ENCODE measurements at regions not wholly inside any gene's neighbourhood (a gene's known extent, or its start where the extent isn't known, plus 50 kb on each side); places are given as distances from the start of the nearest gene placed in this dataset.

DNA sequence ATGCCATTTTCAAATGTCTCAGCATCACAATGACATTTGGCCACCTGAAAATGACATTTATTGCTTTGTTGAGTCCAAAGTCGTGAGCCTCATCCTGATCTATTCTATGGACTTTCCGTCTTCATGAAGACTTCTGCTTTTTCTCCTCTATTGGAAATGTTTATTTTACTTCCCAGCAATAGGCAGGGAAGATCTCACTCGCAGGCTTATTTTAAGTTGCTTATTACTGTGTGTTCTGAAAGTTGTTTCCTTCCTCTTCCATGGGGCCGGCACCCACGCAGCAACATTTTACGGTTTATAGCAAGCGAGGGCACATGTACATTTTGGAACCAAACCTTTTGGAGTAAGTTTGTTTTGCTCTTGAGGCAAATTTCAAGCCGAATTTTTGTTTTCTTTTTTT lies 221.0 kb upstream of the KLF6 start:
- in situ Hi-C loops (cut with MboI; ENCODE audit: low sequenced_read_pairs in 4 of 4), result no loop called here
- Histone ChIP-seq H3K4me3 (no peak overlapping the region), H3K27ac (no peak overlapping the region), H3K27me3 (no peaks in the 10 kb centered on the region), H3K4me1 (no peaks in the 10 kb centered on the region), H3K9me3 (no peaks in the 10 kb centered on the region), H3K36me3 (no peaks in the 10 kb centered on the region)
- no peak for TF ChIP-seq CTCF (IDR thresholded peaks at IDR 0.05 in 4 of 5, conservative IDR thresholded peaks at IDR 0.05 in 1 of 5)
- no peak for TF ChIP-seq POLR2A (IDR thresholded peaks at IDR 0.05)
- intact Hi-C loops (cut with DNase I; ENCODE audit: low total_unique reads), result no loop called here
- ATAC-seq, result no peak
- DNase-seq, result peak; percentile 22 to 23

- H3K4me3 ChIP-seq, result no peak overlapping the region
- no peaks in the 10 kb centered on the region for H3K27me3 ChIP-seq
- TF ChIP-seq POLR2A (IDR thresholded peaks at IDR 0.05) (no peak), CTCF (IDR thresholded peaks at IDR 0.05 in 4 of 5, conservative IDR thresholded peaks at IDR 0.05 in 1 of 5) (no peak)
- H3K4me1 ChIP-seq, result no peaks in the 10 kb centered on the region
- no peak for ATAC-seq
- H3K9me3 ChIP-seq, result no peaks in the 10 kb centered on the region
- no peaks in the 10 kb centered on the region for H3K36me3 ChIP-seq
- H3K27ac ChIP-seq, result no peak overlapping the region
- intact Hi-C loops (cut with DNase I; ENCODE audit: low total_unique reads) (no loop called here), in situ Hi-C loops (cut with MboI; ENCODE audit: low sequenced_read_pairs in 4 of 4) (no loop called here)
- DNase-seq, result no peak
Measured at GRCh38 chr10:4004990-4005389, 220.0 kb upstream of the KLF6 start.

GRCh38 chr10:4004144-4004543 lies 219.1 kb upstream of the KLF6 start:
- Histone ChIP-seq H3K27me3 (no peaks in the 10 kb centered on the region), H3K4me1 (no peaks in the 10 kb centered on the region), H3K36me3 (no peaks in the 10 kb centered on the region), H3K27ac (no peak overlapping the region), H3K4me3 (no peak overlapping the region), H3K9me3 (peaks cover 0 to 3% (median 0%) of the 10 kb centered on the region in 3 donors)
- intact Hi-C loops (cut with DNase I; ENCODE audit: low total_unique reads) (no loop called here), in situ Hi-C loops (cut with MboI; ENCODE audit: low sequenced_read_pairs in 4 of 4) (no loop called here)
- TF ChIP-seq POLR2A (IDR thresholded peaks at IDR 0.05) (no peak), CTCF (IDR thresholded peaks at IDR 0.05 in 4 of 5, conservative IDR thresholded peaks at IDR 0.05 in 1 of 5) (no peak)
- ATAC-seq, result no peak
- no peak for DNase-seq

DNA sequence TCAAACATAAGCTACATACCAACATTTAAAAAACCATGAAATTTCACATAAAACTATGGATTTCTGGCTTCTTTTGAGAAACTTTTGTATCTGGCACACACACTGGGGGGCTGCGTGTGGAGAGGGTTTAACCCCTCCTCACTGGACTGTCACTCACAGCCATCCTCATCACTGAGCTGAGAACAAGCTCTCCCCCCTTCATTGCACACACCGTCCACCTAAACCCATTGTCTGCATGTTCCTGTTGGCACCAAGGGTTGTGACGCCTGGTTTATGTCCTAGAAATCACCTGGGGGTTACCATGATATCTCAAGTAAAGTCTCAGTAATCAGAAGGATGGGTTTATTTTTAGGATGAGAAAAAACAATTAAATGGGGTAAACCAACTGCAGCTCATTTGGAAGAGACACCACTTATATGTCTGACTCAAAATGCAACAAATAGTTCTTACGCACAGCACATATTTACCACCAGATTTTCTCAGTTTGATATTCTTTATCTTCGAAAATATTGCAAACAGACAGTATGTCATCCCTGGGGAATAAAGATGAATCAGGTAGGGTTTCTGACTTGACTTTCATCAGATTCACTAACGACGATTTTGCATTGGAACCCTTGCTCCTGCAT lies 218.5 kb upstream of the KLF6 start:
- no peak overlapping the region for H3K27ac ChIP-seq
- H3K27me3 ChIP-seq, result no peaks in the 10 kb centered on the region
- no peaks in the 10 kb centered on the region for H3K36me3 ChIP-seq
- no peaks in the 10 kb centered on the region for H3K4me1 ChIP-seq
- intact Hi-C loops (cut with DNase I; ENCODE audit: low total_unique reads) (no loop called here), in situ Hi-C loops (cut with MboI; ENCODE audit: low sequenced_read_pairs in 4 of 4) (no loop called here)
- H3K4me3 ChIP-seq, result no peak overlapping the region
- DNase-seq, result no peak
- peaks cover 0 to 3% (median 0%) of the 10 kb centered on the region in 3 donors for H3K9me3 ChIP-seq
- ATAC-seq, result no peak
- TF ChIP-seq CTCF (IDR thresholded peaks at IDR 0.05 in 4 of 5, conservative IDR thresholded peaks at IDR 0.05 in 1 of 5), result no peak
- TF ChIP-seq POLR2A (IDR thresholded peaks at IDR 0.05), result no peak

- ATAC-seq (no peak), DNase-seq (no peak)
- H3K27me3 ChIP-seq, result no peaks in the 10 kb centered on the region
- in situ Hi-C loops (cut with MboI; ENCODE audit: low sequenced_read_pairs in 4 of 4) (no loop called here), intact Hi-C loops (cut with DNase I; ENCODE audit: low total_unique reads) (no loop called here)
- no peak overlapping the region for H3K4me3 ChIP-seq
- no peak overlapping the region for H3K27ac ChIP-seq
- peaks cover 0 to 3% (median 0%) of the 10 kb centered on the region in 3 donors for H3K9me3 ChIP-seq
- H3K4me1 ChIP-seq, result no peaks in the 10 kb centered on the region
- no peaks in the 10 kb centered on the region for H3K36me3 ChIP-seq
- no peak for TF ChIP-seq CTCF (IDR thresholded peaks at IDR 0.05 in 4 of 5, conservative IDR thresholded peaks at IDR 0.05 in 1 of 5)
- no peak for TF ChIP-seq POLR2A (IDR thresholded peaks at IDR 0.05)
Measured at GRCh38 chr10:4001811-4002210, 216.8 kb upstream of the KLF6 start.
